Brain microvascular endothelial cell (primary cell): ENCODE measurements at regions not wholly inside any gene's neighbourhood (a gene's known extent, or its start where the extent isn't known, plus 50 kb on each side); places are given as distances from the start of the nearest gene placed in this dataset.

Experiments
- DNase-seq: peaks from one replicate; pipeline ENCODE4 v3.0.0-alpha.2; 2020
- H3K27ac ChIP-seq: fragments of 250-450 bp; sonication (Bioruptor Pico); 2 replicates; pipeline ENCODE4 v1.5.1; 2020; ENCODE audit warnings: mild to moderate bottlenecking, moderate library complexity
- H3K27me3 ChIP-seq: fragments of 250-450 bp; sonication (Bioruptor Pico); replicated peaks from 2 replicates; pipeline ENCODE4 v1.5.1; 2020; ENCODE audit warnings: mild to moderate bottlenecking
- H3K36me3 ChIP-seq: fragments of 250-450 bp; sonication (Bioruptor Pico); replicated peaks from 2 replicates; pipeline ENCODE4 v1.5.1; 2020; ENCODE audit warnings: mild to moderate bottlenecking
- H3K4me3 ChIP-seq: 2 replicates; pipeline ENCODE4 v1.5.1; 2011; ENCODE audit warnings: low read depth, mild to moderate bottlenecking, control low read depth, low read length, moderate library complexity
- CTCF ChIP-seq: IDR thresholded peaks from 2 replicates; pipeline ENCODE4 v1.5.1; 2011; ENCODE audit warnings: low read depth, mild to moderate bottlenecking, moderate library complexity, low read length, control low read depth, inconsistent platforms; ENCODE audit errors: missing control alignments
- in situ Hi-C: cut with HindIII; loops from 2 replicates; pipeline ENCODE4 v1.10.0; 2017; ENCODE audit warnings: low sequenced_read_pairs, low pct_ligation_motif_present

DNA sequence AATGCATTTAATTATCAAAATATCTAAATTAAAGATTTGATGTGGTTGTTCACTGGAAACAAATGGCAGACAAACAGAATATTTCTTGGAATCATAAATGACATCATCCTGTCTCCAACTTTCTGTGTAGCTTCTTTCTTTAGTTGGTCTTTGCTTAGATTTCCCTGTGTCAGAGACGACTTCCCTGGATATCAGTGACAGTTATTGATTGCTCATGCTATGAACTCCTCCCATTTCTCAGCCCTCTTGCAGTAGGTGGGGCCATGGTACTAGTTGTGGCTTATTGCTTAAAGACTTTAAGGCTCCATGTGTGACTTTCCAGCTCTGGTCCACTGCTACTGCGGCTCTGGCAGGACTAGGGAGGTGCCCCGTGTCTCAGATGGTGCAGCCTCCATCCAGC, 592.6 kb downstream of the MTRR start:
- Histone ChIP-seq H3K27ac (no peak overlapping the region), H3K36me3 (no peaks in the 10 kb centered on the region), H3K4me3 (no peak overlapping the region), H3K27me3 (no peaks in the 10 kb centered on the region)
- TF ChIP-seq CTCF, result no peak
- in situ Hi-C loops, result no loop called here
- no peak for DNase-seq

DNA sequence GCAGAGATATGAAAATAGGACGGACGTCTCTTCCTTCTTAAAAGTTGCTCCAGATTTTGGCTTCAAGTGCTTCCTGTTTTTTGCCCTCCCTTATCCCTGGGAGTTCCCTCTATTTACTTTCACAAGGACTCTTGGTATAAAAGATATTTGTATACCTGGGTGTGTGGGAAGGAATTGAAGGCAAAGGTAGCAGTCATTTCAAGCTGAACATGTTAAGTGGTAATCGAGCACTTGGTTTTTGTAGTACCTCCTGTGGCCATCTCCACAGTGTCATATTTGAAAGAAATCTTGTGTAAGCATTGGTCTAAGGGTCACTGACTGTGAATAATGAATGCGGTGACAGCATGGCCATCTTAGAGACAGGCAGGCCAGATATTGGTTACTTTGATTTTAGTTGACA, 593.6 kb downstream of the MTRR start:
- no peak for DNase-seq
- Histone ChIP-seq H3K36me3 (no peaks in the 10 kb centered on the region), H3K4me3 (no peak overlapping the region), H3K27ac (no peak overlapping the region), H3K27me3 (no peaks in the 10 kb centered on the region)
- in situ Hi-C loops, result no loop called here
- no peak for TF ChIP-seq CTCF

DNA sequence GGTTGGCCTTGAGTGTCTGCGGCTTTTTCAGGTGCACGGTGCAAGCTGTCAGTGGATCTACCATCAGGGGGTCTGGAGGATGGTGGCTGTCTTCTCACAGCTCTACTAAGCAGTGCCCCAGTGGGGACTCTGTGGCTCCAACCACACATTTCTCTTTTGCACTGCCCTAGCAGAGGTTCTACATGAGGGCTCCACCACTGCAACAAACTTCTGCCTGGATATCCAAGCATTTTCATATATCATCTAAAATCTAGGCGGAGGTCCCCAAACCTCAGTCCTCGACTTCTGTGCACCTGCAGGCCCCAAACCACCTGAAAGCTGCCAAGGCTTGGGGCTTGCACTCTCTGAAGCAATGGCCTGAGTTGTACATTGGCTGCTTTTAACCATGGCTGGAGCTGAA, 601.5 kb downstream of the MTRR start:
- Histone ChIP-seq H3K27me3 (no peaks in the 10 kb centered on the region), H3K4me3 (no peak overlapping the region), H3K36me3 (no peaks in the 10 kb centered on the region), H3K27ac (no peak overlapping the region)
- in situ Hi-C loops, result no loop called here
- no peak for TF ChIP-seq CTCF
- no peak for DNase-seq

DNA sequence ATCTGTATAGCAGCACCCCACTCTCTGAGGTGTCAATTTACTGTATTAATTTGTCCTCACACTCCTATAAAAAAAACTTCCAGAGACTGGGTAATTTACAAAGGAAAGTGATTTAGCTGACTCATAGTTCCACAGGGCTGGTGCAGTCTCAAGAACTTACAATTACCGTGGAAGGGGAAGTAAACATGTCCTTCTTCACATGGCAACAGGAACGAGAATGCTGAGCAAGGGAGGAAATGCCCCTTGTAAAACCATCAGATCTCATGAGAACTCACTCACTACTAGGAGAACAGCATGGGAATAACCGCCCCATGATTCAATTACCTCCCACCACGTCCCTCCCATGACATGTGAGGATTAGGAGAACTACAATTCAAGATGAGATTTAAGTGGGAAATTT, 602.6 kb downstream of the MTRR start:
- in situ Hi-C loops, result no loop called here
- H3K36me3 ChIP-seq, result no peaks in the 10 kb centered on the region
- no peaks in the 10 kb centered on the region for H3K27me3 ChIP-seq
- no peak overlapping the region for H3K4me3 ChIP-seq
- no peak for TF ChIP-seq CTCF
- no peak overlapping the region for H3K27ac ChIP-seq
- DNase-seq, result no peak

GRCh38 chr5:8473016-8473415, 604.1 kb downstream of the MTRR start:
- no peaks in the 10 kb centered on the region for H3K27me3 ChIP-seq
- DNase-seq, result no peak
- in situ Hi-C loops, result no loop called here
- H3K27ac ChIP-seq, result no peak overlapping the region
- no peak overlapping the region for H3K4me3 ChIP-seq
- no peaks in the 10 kb centered on the region for H3K36me3 ChIP-seq
- TF ChIP-seq CTCF, result no peak

GRCh38 chr5:8473827-8474568, 605.0 kb downstream of the MTRR start:
- Histone ChIP-seq H3K27me3 (no peaks in the 10 kb centered on the region), H3K4me3 (no peak overlapping the region), H3K27ac (no peak overlapping the region), H3K36me3 (no peaks in the 10 kb centered on the region)
- in situ Hi-C loops, result no loop called here
- no peak for DNase-seq
- TF ChIP-seq CTCF, result peak; percentile 12
